ENCODE measurements at regions not wholly inside any gene's neighbourhood (a gene's known extent, or its start where the extent isn't known, plus 50 kb on each side); places are given as distances from the start of the nearest gene placed in this dataset.

- no peak for DNase-seq (ENCODE audit: low read depth)
These were observed 107.6 kb upstream of the PRSS58 start for GRCh38 chr7:142365410-142365842.

- DNase-seq (ENCODE audit: low read depth), result no peak
These were observed 106.7 kb upstream of the PRSS58 start for GRCh38 chr7:142364551-142364950.

DNA sequence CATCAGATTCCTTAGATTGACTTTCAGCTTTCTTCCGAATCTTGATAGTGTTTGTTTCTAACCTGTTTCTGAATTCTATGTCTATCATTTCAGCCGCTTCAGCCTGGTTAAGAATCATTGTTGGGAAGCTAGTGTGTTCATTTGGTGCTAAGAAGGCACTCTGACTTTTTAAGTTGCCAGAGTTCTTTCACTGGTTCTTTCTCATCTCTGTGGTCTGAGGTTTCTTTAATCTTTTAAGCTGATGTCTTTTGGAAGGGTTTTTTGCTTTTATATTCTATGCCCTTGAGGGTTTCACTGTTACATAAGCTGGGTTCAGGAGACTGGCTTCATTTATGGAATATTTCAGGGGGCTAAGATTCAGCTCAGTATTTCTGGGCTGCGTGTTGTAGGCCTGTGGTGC is 104.5 kb upstream of the PRSS58 start:
- DNase-seq (ENCODE audit: low read depth), result no peak

- no peak for DNase-seq (ENCODE audit: low read depth)
These were observed 101.9 kb upstream of the PRSS58 start for GRCh38 chr7:142359694-142360279.

- peak; percentile 53 for DNase-seq (ENCODE audit: low read depth)
These were observed 100.2 kb upstream of the PRSS58 start for GRCh38 chr7:142357953-142358520.

GRCh38 chr7:142356166-142356565 is 98.3 kb upstream of the PRSS58 start:
- no peak for DNase-seq (ENCODE audit: low read depth)

DNA sequence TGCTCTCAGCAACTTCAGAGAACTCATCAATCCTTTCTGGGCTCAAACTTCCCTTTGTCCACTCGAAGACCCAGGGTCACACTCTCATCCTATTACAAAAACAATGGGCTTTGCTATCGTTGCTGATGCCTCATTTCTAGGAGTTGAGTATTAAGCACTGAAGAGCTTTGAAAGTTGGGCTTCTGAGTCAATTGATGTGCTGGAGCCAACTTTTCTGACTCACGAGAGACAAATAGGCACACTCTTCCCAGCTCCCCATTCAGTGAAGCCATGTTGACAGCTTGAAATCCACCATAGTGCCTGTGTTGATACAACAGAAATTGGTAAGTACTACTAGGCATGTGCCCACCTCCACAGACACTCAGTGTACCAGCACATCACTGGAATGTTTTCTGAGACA is 97.5 kb upstream of the PRSS58 start:
- no peak for DNase-seq (ENCODE audit: low read depth)

DNA sequence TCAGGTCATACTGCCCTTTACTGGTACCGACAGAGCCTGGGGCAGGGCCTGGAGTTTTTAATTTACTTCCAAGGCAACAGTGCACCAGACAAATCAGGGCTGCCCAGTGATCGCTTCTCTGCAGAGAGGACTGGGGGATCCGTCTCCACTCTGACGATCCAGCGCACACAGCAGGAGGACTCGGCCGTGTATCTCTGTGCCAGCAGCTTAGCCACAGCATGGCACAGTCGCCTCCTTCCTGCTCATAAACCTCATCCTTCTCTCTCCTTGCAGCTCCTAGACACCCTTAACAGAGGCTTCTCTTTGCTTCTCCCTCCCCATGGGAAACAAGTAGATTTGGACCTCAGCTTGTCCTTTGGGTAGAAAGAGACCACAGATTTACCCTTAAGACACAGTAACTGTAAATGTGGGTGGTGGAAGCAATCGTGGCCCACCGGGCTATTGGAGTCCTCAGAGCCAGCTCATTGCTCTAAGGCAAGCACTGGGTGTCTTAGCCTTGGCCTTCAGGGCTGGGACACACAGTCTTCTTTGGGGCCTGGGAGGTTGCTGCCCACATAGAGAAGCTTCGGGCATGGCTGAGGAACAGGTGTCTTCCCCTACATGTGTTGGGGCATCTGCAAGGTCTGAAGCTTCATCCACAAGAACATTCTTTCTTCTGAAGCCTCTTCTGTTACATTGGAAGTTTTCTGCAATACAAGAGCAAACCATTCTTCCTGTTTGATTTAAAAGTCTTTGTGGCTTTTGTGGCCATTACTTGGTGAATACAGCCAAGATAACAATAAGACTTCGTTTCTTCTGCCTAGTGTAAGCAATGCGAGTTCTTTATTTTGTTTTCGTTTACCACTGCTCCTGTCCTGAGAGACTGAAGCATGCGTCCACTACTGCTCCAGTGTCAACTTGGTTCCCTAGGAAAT is 95.5 kb upstream of the PRSS58 start:
- DNase-seq (ENCODE audit: low read depth), result no peak

DNA sequence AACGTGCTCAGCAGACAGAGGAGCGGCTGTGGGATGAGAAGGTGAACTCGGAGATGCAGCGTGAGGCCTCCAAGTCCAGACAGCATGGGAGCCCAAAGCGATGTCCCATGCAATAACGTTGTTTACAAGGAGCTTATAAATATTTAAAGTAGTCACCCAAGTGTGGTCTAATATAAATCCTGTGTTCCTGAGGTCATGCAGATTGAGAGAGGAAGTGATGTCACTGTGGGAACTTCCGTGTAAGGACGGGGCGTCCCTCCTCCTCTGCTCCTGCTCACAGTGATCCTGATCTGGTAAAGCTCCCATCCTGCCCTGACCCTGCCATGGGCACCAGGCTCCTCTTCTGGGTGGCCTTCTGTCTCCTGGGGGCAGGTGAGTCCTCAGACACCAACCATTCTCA is 94.7 kb upstream of the PRSS58 start:
- no peak for DNase-seq (ENCODE audit: low read depth)

DNA sequence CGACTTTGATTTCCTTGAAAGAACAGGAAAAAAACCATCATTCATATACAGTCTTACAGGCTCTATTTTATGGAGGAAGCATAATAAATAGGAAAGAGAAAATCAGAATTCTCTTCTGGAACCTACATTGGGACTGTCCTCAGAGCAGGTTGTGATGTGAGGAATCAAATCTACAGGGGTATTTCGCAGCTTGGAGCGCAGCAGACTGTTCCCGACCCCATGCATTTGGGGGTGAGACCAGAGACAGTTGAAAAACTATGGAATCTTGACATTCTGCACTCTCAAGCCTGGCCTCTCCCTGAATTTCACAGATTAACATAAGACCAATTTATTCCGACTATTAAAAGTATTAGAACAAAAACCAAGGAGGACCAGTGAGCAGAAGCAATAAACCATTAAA is 93.3 kb upstream of the PRSS58 start:
- no peak for DNase-seq (ENCODE audit: low read depth)

DNA sequence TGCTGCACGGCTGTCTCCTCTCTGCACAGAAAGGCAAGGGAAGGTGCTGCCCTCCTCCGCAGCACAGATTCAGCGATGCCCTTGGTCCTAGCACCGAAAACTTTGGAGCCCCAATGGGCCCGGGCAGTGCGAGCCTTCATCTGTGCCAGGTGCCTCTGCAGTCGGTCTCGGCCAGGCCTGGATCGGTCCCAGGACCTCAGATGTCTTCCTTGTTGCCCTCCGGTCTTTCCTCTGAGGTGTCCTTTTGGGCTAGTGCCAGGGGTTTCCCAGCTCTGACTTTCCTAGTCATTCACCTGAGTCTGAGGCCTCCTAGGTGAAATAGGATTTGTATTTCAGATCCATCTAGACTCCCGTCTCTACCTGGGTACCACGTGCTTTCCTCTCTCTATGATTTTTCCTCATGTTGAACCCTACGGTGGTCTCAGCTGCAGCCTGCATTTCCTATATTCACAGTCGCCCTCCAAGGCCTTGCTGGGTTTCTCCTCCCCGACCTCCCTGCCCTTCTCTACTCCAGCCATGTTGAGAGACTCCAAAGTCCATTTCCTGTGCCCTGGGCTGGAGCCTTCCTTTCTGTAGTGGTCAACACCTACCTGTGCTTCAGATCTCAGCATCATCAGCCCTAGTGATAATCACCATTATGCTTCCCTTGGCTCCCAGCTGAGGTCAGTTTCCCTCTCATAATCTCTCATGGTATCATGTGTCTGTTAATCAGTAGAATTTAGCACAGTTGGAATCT is 92.0 kb upstream of the PRSS58 start:
- DNase-seq (ENCODE audit: low read depth), result no peak

GRCh38 chr7:142348921-142349405 is 91.1 kb upstream of the PRSS58 start:
- DNase-seq (ENCODE audit: low read depth), result no peak

DNA sequence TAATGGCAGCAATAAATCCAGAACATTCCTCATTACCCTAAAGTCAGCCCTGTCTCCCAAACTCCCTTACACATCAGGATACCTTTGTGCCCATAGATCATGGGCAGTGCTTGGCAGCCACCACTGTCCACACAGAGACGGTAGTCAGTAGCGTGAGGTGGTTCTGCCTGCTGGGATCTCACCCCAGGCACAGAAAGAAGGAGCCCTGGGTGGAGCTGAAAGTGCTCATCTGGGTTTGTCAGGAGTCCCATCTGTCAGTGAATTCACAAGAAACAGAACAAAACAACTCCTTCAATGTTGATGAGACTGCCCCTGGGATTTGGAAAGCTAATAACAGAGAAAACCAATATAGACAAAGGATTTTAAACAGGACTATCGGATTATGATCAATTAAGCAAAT is 90.2 kb upstream of the PRSS58 start:
- DNase-seq (ENCODE audit: low read depth), result no peak

GRCh38 chr7:142347091-142347490 is 89.2 kb upstream of the PRSS58 start:
- no peak for DNase-seq (ENCODE audit: low read depth)

DNA sequence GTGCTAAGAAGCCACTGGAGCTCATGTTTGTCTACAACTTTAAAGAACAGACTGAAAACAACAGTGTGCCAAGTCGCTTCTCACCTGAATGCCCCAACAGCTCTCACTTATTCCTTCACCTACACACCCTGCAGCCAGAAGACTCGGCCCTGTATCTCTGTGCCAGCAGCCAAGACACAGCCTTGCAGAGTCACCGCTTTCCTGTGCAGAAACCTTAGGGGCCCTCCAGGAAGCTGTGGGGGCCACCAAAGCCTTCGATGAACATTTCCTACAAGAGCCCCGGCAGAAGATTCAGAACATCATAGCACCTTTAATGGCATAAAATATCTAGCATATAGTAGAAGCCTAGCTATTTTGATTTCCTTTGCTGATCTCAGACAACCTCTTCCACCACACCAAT is 88.0 kb upstream of the PRSS58 start:
- DNase-seq (ENCODE audit: low read depth), result no peak

DNA sequence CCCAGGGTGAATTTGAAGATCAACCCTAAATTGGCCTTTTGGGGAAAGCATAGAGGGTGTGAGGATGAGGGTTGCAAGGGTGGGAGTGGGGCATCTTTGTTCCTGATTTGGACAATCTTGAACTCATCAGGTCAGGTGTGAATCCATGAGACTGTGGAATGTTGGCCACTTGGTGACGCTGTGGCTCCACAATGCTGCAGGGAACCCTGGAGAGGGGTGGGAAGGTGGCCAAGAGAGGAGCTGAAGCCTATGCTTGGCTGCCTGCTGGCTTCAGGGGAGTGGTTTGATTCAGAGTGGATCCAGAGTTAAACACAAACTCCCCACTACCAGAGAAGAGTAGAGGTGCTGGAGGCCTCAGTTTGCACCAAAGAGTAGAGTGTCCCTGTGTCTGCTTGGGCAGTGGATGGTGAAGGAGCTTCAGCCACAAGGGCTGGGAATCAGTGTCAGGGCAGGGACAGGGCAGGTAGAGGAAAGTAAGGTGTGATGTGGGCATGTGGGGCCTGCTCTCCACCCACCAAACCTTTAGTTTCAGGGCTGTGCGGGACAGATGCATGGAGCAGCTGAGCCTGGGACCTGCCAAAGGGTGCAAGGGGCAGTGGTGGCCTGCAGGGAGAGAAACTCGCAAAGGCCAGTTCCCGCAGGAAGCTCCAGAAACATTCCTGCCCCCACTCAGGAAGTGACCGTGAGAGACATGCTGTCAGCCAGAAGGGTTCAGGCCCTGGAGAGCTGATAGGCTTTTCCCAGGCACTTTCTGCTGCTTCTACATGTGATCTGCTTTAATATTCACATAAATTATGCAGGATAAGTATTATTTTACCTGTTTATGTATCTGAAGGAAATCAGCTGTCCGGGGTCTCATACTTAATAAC is 81.0 kb upstream of the PRSS58 start:
- no peak for DNase-seq (ENCODE audit: low read depth)

- no peak for DNase-seq (ENCODE audit: low read depth)
These were observed 79.5 kb upstream of the PRSS58 start for GRCh38 chr7:142337054-142338001.

DNA sequence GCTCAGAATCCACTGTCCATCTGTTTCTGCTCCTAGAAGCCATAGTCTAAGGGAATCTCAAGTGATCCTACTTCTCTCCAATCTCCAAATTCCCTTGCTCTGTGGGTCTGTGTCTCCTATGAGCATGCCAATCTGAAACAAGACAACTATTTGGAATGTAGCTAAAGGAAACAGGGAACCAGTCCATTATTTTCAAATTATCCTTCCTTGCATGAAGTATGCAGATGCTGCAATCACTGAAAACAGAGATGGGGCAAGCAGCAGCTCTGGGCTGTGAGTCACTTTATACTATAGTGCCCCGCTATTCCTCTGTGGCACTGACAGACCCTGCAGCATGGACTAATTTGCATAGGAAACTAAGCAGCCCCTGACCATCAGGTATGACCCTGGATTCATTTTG is 76.9 kb upstream of the PRSS58 start:
- no peak for DNase-seq (ENCODE audit: low read depth)

DNA sequence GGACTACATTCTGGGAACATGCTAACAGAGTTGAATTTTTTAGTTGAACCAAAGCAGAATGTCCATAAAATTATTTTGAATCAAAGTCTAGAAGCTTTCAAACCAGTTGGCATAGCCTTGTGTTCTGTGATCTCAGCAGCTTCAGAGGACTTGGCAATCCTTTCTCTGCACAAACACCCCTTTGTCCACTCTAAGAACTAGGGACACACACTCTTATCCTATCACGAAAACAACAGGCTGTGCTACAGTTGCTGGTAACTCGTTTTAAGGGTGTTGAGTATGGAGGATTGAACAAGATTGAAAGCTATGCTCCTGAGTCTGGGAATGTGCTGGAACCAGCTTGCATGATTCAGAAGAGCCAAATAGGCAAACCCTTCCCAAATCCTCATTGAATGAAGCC is 76.4 kb upstream of the PRSS58 start:
- no peak for DNase-seq (ENCODE audit: low read depth)

- no peak for DNase-seq (ENCODE audit: low read depth)
These were observed 74.6 kb upstream of the PRSS58 start for GRCh38 chr7:142332421-142332820.
